Hepatocyte (in vitro differentiated cells): ENCODE measurements at regions not wholly inside any gene's neighbourhood (a gene's known extent, or its start where the extent isn't known, plus 50 kb on each side); places are given as distances from the start of the nearest gene placed in this dataset.

ENCODE experiments used
- DNase-seq: peaks from one replicate; pipeline ENCODE4 v3.0.0-alpha.2; 2016; ENCODE audit warnings: low spot score
- H2AFZ ChIP-seq: fragments of 200-600 bp; sonication (generic); 2 replicates; pipeline ENCODE4 v1.6.0; 2016; ENCODE audit warnings: antibody characterized with exemption, mild to moderate bottlenecking
- H3K27ac ChIP-seq: fragments of 200-600 bp; sonication (generic); 2 replicates; pipeline ENCODE4 v1.5.1; 2016; ENCODE audit warnings: mild to moderate bottlenecking
- H3K27me3 ChIP-seq: fragments of 200-600 bp; sonication (generic); 2 replicates; pipeline ENCODE4 v1.6.1; 2016
- H3K36me3 ChIP-seq: fragments of 200-600 bp; sonication (generic); replicated peaks from 2 replicates; pipeline ENCODE4 v1.5.1; 2016; ENCODE audit warnings: low read depth; ENCODE audit not compliant: insufficient read depth
- H3K4me1 ChIP-seq: fragments of 200-600 bp; sonication (generic); 2 replicates; pipeline ENCODE4 v1.5.1; 2016; ENCODE audit warnings: mild to moderate bottlenecking, moderate library complexity; ENCODE audit not compliant: insufficient read depth
- H3K4me2 ChIP-seq: fragments of 200-600 bp; sonication (generic); 2 replicates; pipeline ENCODE4 v1.6.0; 2016
- H3K4me3 ChIP-seq: fragments of 200-600 bp; sonication (generic); 2 replicates; pipeline ENCODE4 v1.5.1; 2016; ENCODE audit warnings: mild to moderate bottlenecking
- H3K79me2 ChIP-seq: fragments of 200-600 bp; sonication (generic); 2 replicates; pipeline ENCODE4 v1.6.0; 2017; ENCODE audit warnings: mild to moderate bottlenecking
- H3K9me2 ChIP-seq: fragments of 200-600 bp; sonication (generic); replicated peaks from 2 replicates; pipeline ENCODE4 v1.6.0; 2017; ENCODE audit warnings: mild to moderate bottlenecking; ENCODE audit not compliant: insufficient read depth
- H3K9me3 ChIP-seq: fragments of 200-600 bp; sonication (generic); 2 replicates; pipeline ENCODE4 v1.5.1; 2016; ENCODE audit warnings: low read depth, mild to moderate bottlenecking
- H4K20me1 ChIP-seq: fragments of 200-600 bp; sonication (generic); 2 replicates; pipeline ENCODE4 v1.6.0; 2016; ENCODE audit warnings: mild to moderate bottlenecking; ENCODE audit not compliant: insufficient read depth, poor library complexity, severe bottlenecking
- CTCF ChIP-seq: fragments of 200-600 bp; sonication (generic); IDR thresholded peaks from 2 replicates; pipeline ENCODE4 v1.5.1; 2016; ENCODE audit warnings: antibody characterized with exemption, mild to moderate bottlenecking; ENCODE audit not compliant: poor library complexity
- EZH2 ChIP-seq: fragments of 200-600 bp; sonication (generic); IDR thresholded peaks from 2 replicates; pipeline ENCODE4 v1.6.1; 2016; ENCODE audit warnings: antibody characterized with exemption, mild to moderate bottlenecking, borderline replicate concordance
- EZH2phosphoT487 ChIP-seq: fragments of 200-600 bp; sonication (generic); IDR thresholded peaks from one replicate; pipeline ENCODE4 v1.6.1; 2018; ENCODE audit warnings: antibody characterized with exemption, mild to moderate bottlenecking, low read depth, moderate library complexity; ENCODE audit not compliant: unreplicated experiment, severe bottlenecking
- WGBS: methylation state at CpG from one replicate; pipeline ENCODE4 v1.1.6; 2016; ENCODE audit warnings: low lambda C conversion rate; ENCODE audit errors: missing lambda C conversion rate; 5-methylcytosine and 5-hydroxymethylcytosine counted together

DNA sequence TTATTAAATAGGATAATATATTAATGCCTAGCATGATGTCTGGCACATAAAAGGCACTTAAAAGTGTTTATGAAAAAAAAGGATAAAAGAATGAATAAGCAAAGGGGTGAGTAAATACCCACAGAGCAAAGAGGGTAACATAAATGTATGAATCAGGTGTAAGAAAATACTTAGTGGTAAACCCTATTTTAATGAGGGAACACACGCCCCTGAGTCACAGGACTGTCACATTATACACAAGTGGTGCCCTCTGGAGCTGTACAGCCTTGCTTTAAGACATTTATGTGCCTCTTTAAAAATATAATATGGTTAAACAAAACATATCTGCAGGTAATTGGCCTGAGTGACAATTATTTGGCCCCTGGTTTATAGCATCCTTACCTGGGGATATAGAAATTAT lies 78.1 kb upstream of the PTBP2 start:
- H3K36me3 ChIP-seq, result no peaks in the 10 kb centered on the region
- H3K4me2 ChIP-seq, result no peak overlapping the region
- no peak overlapping the region for H2AFZ ChIP-seq
- no peak for DNase-seq
- no peaks in the 10 kb centered on the region for H3K79me2 ChIP-seq
- no peaks in the 10 kb centered on the region for H4K20me1 ChIP-seq
- H3K4me1 ChIP-seq, result no peaks in the 10 kb centered on the region
- H3K4me3 ChIP-seq, result no peak overlapping the region
- 93% methylated on average over 1 of the region's 1 CpG for WGBS
- H3K9me3 ChIP-seq, result no peaks in the 10 kb centered on the region
- no peak overlapping the region for H3K27ac ChIP-seq
- no peaks in the 10 kb centered on the region for H3K9me2 ChIP-seq
- no peak for TF ChIP-seq CTCF
- TF ChIP-seq EZH2phosphoT487, result no peak
- no peak for TF ChIP-seq EZH2
- no peaks in the 10 kb centered on the region for H3K27me3 ChIP-seq

DNA sequence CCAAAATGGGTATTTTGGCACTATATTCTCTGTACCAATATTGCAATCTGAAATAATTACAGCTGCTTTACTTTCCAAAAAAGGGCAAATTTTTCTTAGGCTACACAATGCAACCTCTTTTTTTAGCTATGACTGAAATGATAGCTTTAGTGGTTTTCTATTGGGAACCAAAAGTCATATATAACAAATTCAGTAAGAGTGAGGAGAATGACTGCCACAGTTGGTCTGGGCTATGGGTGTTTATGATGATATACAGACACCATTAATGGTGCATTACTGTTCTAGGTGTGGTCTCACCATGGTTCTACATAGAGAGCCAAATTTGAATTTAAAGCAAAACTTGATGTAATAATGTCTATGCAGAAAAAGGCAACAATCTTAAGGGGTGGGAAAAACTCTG lies 72.3 kb upstream of the PTBP2 start:
- no peaks in the 10 kb centered on the region for H3K36me3 ChIP-seq
- no peak overlapping the region for H3K4me3 ChIP-seq
- H3K79me2 ChIP-seq, result no peaks in the 10 kb centered on the region
- no peaks in the 10 kb centered on the region for H3K9me3 ChIP-seq
- H4K20me1 ChIP-seq, result no peaks in the 10 kb centered on the region
- no peak overlapping the region for H3K4me2 ChIP-seq
- H3K27me3 ChIP-seq, result no peaks in the 10 kb centered on the region
- TF ChIP-seq EZH2 (no peak), CTCF (no peak), EZH2phosphoT487 (no peak)
- H3K27ac ChIP-seq, result no peak overlapping the region
- H3K4me1 ChIP-seq, result no peaks in the 10 kb centered on the region
- H3K9me2 ChIP-seq, result no peaks in the 10 kb centered on the region
- DNase-seq, result no peak
- H2AFZ ChIP-seq, result no peak overlapping the region

- Histone ChIP-seq H3K36me3 (no peaks in the 10 kb centered on the region), H3K4me2 (no peak overlapping the region), H3K4me1 (no peaks in the 10 kb centered on the region), H3K27ac (no peak overlapping the region), H3K9me3 (no peaks in the 10 kb centered on the region), H2AFZ (no peak overlapping the region), H4K20me1 (no peaks in the 10 kb centered on the region), H3K79me2 (no peaks in the 10 kb centered on the region), H3K27me3 (no peaks in the 10 kb centered on the region), H3K4me3 (no peak overlapping the region), H3K9me2 (no peaks in the 10 kb centered on the region)
- DNase-seq, result no peak
- no peak for TF ChIP-seq CTCF
- no peak for TF ChIP-seq EZH2phosphoT487
- no peak for TF ChIP-seq EZH2
- 78% methylated on average over 5 of the region's 5 CpGs for WGBS
These were observed 70.1 kb upstream of the PTBP2 start for GRCh38 chr1:96651517-96651916.

DNA sequence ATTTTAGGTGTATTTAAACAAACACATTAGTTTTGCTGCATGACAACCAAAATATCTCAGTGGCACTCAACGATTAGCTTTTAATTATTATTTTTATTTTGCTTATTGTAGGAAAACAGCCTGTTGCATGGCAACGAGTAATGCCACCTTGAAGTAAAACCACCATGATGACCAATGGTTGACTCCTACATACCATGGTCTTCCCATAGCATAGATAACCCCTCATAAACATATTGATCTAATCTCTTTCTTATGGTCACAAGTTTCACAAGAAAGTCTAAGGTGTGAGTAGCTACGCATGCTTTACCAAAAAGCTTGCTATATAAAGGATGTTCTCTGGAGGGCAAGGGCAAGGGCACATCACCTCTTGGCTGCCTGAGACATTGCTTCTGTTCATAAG lies 61.5 kb upstream of the PTBP2 start:
- Histone ChIP-seq H3K4me3 (no peak overlapping the region), H3K9me3 (no peaks in the 10 kb centered on the region), H3K27me3 (no peaks in the 10 kb centered on the region), H2AFZ (no peak overlapping the region), H3K36me3 (no peaks in the 10 kb centered on the region), H3K4me2 (no peak overlapping the region), H3K9me2 (no peaks in the 10 kb centered on the region), H3K79me2 (no peaks in the 10 kb centered on the region), H4K20me1 (no peaks in the 10 kb centered on the region), H3K27ac (no peak overlapping the region), H3K4me1 (no peaks in the 10 kb centered on the region)
- WGBS, result 95% methylated on average over 3 of the region's 3 CpGs
- no peak for DNase-seq
- TF ChIP-seq EZH2 (no peak), EZH2phosphoT487 (no peak), CTCF (no peak)
